T47D (cell line): ENCODE measurements at regions not wholly inside any gene's neighbourhood (a gene's known extent, or its start where the extent isn't known, plus 50 kb on each side); places are given as distances from the start of the nearest gene placed in this dataset.

Source experiments
- DNase-seq, 2 experiments: peaks; one replicate each; pipeline versions ENCODE4 v3.0.0 to v3.0.0-alpha.2; 2011 to 2012; ENCODE audit warnings: low read depth in 1 of 2, low spot score in 1 of 2
- JUND ChIP-seq: IDR thresholded peaks from 2 replicates; pipeline ENCODE4 v1.6.1; 2012; ENCODE audit warnings: low read depth
- in situ Hi-C: cut with HindIII; loops from 2 replicates; pipeline ENCODE4 v1.10.0; 2016; ENCODE audit warnings: low sequenced_read_pairs, low pct_unique_long_range_greater_than_20kb

GRCh38 chr9:12464910-12465512 lies 228.2 kb upstream of the TYRP1 start:
- DNase-seq, result peak in 1 of 2 experiments; percentile 43
- in situ Hi-C loops, result no loop called here

DNA sequence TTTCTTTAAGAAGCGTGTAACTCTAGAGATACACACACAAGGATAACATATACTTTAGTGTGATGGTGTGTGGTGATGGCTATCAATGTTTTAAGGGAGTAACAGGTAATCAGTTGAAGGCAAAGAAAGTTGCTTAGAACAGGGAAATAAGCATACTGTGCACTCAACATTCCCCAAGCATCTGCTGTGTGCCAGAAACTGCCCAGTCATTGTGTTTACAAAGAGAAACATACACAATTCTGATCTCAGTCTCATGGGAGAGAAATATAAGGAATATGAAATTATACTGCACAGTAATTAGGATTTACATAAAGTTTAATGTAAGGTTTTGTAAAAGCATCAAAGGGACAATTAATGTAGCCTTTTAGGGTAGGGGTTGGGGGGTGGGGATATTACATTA lies 224.1 kb upstream of the TYRP1 start:
- TF ChIP-seq JUND, result no peak
- in situ Hi-C loops, result no loop called here

More at GRCh38 chr9:12464910-12465512, 228.2 kb upstream of the TYRP1 start:
- TF ChIP-seq JUND, result no peak

DNA sequence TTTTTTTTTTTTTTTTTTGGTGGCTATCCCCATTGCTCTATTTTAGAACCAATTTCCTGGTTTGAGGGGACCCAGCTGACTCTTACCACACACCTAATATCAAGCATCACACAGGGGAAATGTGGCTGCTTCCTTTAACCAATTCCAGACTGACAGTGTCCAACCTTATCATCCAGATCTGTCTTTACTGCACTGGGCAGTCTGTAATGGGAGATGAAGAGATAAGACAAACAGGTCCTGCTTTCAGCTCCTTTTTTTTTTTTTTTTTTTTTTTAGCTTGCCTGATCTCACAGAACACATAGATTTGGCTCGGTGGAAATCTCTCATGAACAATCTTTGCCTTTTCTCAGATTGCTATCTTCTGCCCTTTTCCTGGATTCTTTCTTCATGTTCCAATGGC lies 198.8 kb upstream of the TYRP1 start:
- DNase-seq, result peak in 1 of 2 experiments; percentile 3
- TF ChIP-seq JUND, result no peak
- in situ Hi-C loops, result no loop called here

More for the DNA sequence above, 224.1 kb upstream of the TYRP1 start:
- DNase-seq, result no peak

- no peak for DNase-seq
- in situ Hi-C loops, result no loop called here
- no peak for TF ChIP-seq JUND
Measured at GRCh38 chr9:12497790-12498189, 195.4 kb upstream of the TYRP1 start.

DNA sequence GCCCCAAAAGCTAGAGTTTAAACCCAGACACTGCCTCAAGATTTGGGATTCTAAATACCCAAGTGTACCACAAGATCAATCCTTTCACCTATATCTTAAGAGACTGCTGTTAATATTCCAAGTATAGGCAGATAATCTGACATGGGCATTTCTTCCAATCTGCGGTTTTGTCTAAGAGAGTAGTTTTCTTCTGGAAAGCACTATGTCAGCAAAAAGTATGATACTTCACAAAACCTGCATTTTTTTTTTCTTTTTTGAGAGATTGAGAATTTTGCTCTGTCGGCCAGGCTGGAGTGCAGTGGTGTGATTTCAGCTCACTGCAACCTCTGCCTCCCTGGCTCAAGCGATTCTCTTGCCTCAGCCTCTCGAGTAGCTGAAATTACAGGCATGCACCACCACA lies 190.7 kb upstream of the TYRP1 start:
- in situ Hi-C loops, result no loop called here
- no peak for TF ChIP-seq JUND
- no peak for DNase-seq

GRCh38 chr9:12503606-12504122 lies 189.5 kb upstream of the TYRP1 start:
- in situ Hi-C loops, result no loop called here
- DNase-seq, result peak in 1 of 2 experiments; percentile 8
- no peak for TF ChIP-seq JUND

- no peak for DNase-seq
- no peak for TF ChIP-seq JUND
- in situ Hi-C loops, result no loop called here
Measured at GRCh38 chr9:12510551-12510950, 182.6 kb upstream of the TYRP1 start.

GRCh38 chr9:12511726-12512125 lies 181.5 kb upstream of the TYRP1 start:
- no peak for TF ChIP-seq JUND
- DNase-seq, result no peak
- in situ Hi-C loops, result no loop called here

GRCh38 chr9:12516031-12516430 lies 177.2 kb upstream of the TYRP1 start:
- TF ChIP-seq JUND, result no peak
- DNase-seq, result no peak
- in situ Hi-C loops, result no loop called here

DNA sequence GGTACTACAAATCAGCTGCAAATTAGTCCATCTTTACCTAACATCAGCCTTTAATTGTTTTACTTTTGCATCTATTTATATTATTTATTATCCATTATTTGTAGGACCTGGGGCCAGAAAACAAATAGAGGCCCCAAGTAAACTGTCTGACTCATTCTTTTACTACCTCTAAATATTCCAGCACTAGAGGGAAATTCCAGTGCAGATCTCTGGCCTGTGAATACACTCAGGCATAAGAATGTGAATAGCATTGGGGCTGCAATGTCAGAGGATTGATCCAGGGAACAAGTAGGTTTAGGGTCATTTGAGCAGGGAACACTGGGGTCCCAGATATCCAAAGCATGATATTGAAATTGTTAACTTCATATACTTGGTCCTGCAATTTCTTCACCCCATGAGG lies 176.6 kb upstream of the TYRP1 start:
- DNase-seq, result no peak
- no peak for TF ChIP-seq JUND
- in situ Hi-C loops, result no loop called here

- DNase-seq, result no peak
- in situ Hi-C loops, result no loop called here
- no peak for TF ChIP-seq JUND
Measured at GRCh38 chr9:12538842-12539579, 154.2 kb upstream of the TYRP1 start.

GRCh38 chr9:12539580-12539975 lies 153.6 kb upstream of the TYRP1 start:
- TF ChIP-seq JUND, result no peak
- in situ Hi-C loops, result no loop called here

DNA sequence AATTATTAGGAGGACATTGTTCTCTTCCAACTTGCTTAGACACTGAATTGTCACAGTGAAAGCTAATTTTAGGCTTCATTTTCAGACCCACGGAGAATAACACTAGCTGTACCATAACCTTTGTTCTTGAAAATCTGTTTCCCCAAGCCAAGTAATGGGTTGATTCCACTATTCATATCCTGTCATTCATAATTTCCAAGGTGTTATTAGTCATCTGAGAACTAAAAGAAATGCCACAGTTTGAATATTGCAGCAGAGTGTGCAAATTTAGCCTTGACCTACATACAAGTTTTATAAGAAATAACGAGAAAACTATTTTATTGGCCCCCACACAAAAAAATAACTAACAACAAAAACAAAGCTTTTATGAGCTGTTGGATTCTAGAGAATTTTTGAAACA lies 148.5 kb upstream of the TYRP1 start:
- in situ Hi-C loops, result no loop called here
- no peak for TF ChIP-seq JUND
- no peak for DNase-seq

More at GRCh38 chr9:12539580-12539975, 153.6 kb upstream of the TYRP1 start:
- no peak for DNase-seq
